ENCODE measurements at regions not wholly inside any gene's neighbourhood (a gene's known extent, or its start where the extent isn't known, plus 50 kb on each side); places are given as distances from the start of the nearest gene placed in this dataset.

DNA sequence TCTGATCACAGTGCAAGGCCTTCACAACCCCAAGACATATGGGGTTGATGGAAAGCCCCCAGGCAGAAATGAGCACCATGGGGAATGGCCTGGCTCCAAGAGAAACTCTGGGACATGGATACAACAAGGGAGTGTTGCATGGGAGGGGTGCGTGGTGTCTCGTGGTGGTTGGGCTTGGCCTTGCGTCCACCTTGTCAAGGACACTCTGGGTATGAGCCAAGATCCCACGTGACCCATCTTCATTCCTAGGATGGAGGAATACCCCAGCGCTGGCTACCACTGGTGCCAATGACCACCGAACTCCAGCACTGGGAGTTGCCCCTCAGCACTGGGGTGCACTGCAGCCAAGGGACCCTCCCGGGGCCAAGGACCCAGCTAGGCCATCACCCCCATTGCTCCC, 267.5 kb upstream of the AGTR2 start:
- TF ChIP-seq, protein P1, sequence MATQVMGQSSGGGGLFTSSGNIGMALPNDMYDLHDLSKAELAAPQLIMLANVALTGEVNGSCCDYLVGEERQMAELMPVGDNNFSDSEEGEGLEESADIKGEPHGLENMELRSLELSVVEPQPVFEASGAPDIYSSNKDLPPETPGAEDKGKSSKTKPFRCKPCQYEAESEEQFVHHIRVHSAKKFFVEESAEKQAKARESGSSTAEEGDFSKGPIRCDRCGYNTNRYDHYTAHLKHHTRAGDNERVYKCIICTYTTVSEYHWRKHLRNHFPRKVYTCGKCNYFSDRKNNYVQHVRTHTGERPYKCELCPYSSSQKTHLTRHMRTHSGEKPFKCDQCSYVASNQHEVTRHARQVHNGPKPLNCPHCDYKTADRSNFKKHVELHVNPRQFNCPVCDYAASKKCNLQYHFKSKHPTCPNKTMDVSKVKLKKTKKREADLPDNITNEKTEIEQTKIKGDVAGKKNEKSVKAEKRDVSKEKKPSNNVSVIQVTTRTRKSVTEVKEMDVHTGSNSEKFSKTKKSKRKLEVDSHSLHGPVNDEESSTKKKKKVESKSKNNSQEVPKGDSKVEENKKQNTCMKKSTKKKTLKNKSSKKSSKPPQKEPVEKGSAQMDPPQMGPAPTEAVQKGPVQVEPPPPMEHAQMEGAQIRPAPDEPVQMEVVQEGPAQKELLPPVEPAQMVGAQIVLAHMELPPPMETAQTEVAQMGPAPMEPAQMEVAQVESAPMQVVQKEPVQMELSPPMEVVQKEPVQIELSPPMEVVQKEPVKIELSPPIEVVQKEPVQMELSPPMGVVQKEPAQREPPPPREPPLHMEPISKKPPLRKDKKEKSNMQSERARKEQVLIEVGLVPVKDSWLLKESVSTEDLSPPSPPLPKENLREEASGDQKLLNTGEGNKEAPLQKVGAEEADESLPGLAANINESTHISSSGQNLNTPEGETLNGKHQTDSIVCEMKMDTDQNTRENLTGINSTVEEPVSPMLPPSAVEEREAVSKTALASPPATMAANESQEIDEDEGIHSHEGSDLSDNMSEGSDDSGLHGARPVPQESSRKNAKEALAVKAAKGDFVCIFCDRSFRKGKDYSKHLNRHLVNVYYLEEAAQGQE (IDR thresholded peaks at IDR 0.05; ENCODE audit: insufficient replicate concordance, low read depth), result no peak
- TF ChIP-seq, protein P2, sequence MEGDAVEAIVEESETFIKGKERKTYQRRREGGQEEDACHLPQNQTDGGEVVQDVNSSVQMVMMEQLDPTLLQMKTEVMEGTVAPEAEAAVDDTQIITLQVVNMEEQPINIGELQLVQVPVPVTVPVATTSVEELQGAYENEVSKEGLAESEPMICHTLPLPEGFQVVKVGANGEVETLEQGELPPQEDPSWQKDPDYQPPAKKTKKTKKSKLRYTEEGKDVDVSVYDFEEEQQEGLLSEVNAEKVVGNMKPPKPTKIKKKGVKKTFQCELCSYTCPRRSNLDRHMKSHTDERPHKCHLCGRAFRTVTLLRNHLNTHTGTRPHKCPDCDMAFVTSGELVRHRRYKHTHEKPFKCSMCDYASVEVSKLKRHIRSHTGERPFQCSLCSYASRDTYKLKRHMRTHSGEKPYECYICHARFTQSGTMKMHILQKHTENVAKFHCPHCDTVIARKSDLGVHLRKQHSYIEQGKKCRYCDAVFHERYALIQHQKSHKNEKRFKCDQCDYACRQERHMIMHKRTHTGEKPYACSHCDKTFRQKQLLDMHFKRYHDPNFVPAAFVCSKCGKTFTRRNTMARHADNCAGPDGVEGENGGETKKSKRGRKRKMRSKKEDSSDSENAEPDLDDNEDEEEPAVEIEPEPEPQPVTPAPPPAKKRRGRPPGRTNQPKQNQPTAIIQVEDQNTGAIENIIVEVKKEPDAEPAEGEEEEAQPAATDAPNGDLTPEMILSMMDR (IDR thresholded peaks at IDR 0.05; ENCODE audit: insufficient read depth, low read length), result no peak
- no peak for TF ChIP-seq POLR2AphosphoS5 (IDR thresholded peaks at IDR 0.05; ENCODE audit: low read depth)
